CD4-positive, alpha-beta T cell treated with Interleukin-10 for 1 hour (primary cell): ENCODE measurements at regions not wholly inside any gene's neighbourhood (a gene's known extent, or its start where the extent isn't known, plus 50 kb on each side); places are given as distances from the start of the nearest gene placed in this dataset.
A peak's percentile ranks its signal among the peaks of the same experiment; 100 is the strongest.

Experiments used
- DNase-seq: peaks from one replicate; pipeline ENCODE4 v3.0.0-alpha.2; 2020

DNA sequence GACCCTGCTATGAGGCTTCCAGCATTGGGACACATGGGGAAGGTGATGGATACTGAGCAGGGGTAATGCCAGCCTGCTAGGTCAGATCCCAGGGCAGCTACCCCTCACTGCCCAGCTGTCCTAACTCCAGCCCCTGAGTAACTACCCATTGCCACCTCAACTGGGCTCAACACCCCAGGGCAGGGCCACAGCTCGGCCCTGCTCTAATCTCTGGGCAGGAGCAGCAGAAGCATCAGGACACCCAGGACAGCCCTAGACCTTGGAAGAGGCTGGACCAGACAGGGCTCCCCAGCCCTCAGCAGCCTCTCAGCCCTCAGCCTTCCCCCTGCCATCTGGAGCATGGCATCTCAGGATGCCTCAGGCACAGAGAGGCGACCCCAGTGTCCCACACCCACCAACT is 67.4 kb upstream of the TOP1 start:
- DNase-seq, result no peak

DNA sequence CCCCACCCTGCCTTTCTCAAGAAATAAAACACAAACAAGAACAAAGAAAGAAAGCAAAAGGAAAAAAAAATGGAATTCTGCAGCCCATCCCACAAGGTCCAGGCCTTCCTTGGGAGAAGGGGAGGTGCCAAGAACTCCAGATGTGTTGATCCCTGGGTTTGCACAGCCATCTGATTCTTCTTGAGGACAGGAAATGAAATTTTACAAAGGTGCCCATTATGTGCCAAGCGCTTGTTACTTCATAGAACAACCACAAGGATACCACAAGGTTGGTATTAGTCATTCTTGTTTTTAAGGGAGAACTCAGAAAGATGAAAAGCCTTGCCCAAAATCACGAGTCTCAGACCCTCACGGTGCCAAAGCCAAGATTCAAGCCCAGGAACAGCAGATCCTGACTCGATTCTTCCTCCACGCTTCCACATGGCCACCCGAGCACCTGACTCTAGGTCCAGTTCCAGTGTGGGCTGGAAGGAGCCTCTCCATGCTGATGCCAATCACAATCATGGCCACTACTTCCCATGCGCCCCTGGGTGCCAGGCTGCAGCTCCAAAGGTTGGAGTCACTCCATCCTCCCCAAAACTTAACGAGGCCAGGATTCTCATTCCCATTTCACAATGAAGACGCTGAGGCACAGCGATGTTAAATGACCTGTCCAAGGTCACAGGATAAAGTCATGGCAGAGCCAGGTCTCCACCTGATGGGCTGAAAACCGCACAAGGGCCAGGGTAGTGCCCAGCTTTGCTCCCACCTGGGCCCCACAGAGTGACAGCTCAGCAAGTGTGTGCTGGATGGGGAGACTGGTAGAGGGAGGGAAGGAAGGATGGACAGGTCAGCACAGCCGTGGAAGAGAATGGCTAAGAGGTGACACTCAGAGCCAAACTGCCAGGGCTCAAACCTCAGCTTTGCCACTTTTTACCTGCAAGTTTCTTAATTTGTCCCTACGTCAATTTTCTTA is 66.7 kb upstream of the TOP1 start:
- no peak for DNase-seq

DNA sequence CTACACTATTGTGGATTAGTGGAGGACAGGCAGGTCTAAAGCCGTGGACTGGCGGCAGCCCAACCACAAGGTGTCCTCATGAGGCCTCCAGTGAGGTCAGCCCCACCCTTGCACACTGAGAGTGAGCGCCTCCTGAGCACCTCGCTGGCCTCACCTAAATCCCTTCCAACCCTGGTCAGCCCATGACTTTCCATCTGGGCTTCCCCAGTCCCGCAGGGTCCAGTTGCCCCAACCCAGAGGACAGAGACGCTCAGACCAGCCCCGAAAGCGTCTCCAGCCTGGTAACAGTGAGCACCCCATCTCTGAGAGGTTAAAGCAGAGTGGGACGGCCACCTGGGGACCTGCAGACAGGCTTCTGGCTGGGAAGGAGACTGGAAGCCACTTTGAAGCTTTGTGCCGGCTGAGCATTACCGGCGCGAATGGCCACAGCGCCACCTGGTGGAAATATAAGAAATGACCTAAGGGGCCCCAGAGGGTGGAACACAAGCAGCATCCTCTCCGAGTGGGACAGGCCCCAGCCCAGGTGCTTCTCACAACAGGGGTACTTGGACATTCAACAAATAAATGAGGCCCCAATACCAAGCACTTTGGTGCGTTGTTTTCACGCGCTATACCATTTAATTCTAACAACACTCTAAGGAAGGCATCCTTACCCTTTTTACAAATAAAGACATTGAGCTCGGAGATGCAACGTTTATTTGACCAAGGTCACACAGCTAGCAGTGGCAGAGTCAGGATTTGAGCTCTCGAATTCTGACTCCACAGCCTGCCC is 65.7 kb upstream of the TOP1 start:
- peak; percentile 76 for DNase-seq

DNA sequence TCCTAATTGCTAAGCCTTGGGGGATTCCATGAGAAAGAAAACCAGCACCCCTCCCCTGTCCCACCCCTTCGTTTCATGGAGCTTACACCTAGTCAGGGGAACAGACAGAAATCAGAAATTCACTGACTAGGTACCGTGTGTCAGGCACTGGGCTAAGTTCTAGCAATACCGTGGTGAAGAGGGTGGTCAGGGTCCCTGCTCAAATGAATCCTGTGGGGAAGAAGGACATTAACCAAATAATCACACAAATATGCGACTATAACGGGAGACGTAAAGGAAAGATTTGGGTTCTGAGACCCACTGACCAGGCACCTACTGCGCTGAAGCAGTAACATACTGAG is 65.1 kb upstream of the TOP1 start:
- DNase-seq, result no peak

DNA sequence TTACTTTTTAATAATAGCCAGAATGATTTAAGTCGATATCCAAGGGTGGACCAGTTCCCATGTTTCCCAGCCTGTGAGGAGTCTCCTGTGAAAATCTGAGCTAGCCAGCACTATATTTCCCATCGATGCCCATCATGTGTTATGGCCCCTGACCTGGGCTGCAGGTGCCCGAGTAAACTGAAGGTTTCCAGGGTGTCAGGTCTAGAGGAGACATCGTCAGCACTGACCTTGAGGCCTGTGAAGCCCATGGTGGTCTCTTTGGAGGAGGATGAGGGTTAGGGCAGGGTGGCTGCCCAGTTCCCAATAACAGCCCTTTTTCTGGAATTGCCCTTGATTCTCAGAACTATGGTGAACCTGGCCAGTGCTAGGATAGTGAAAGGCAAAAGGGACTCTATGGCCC is 63.0 kb upstream of the TOP1 start:
- no peak for DNase-seq

GRCh38 chr20:40966103-40966502 is 62.5 kb upstream of the TOP1 start:
- no peak for DNase-seq

GRCh38 chr20:40966516-40967185 is 62.0 kb upstream of the TOP1 start:
- no peak for DNase-seq

GRCh38 chr20:40967700-40968099 is 60.9 kb upstream of the TOP1 start:
- DNase-seq, result no peak

GRCh38 chr20:40968816-40969562 is 59.6 kb upstream of the TOP1 start:
- DNase-seq, result peak; percentile 85

DNA sequence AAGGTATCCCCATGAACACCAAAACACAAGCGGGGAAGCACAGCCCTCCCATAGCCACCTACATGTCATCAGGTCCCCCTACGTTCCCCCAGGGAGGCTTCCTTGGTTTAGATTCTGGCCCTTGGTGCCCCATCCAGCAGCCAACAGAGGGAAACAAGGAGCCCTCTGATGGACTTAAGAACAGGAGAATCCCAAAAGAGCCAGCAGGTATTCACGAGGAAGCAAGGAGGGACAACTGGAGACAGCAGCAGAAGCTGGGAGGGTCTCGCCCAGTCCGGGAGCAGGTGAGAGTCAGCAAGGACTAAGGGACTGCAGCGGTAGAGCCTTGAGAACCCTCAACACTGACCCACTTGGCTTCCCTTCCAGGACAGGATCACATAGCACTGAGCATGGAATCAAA is 58.4 kb upstream of the TOP1 start:
- DNase-seq, result no peak

- no peak for DNase-seq
Measured at GRCh38 chr20:40977218-40977617, 51.4 kb upstream of the TOP1 start.

DNA sequence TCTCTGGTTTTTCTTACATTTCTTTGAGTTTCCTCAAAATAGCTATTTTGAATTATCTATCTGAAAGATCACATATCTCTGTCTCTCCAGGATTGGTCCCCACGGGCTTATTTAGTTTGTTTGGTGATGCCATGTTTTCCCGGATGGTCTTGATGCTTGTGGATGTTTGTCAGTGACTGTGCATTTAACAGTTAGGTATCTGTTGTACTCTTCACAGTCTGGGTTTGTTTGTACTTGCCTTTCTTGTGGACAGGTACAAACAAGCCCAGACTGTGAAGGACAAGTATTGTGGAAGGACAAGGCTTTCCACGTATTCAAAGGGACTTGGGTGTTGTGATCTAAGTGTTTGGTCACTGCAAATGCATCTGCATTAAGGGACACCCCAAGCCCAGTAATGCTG is 49.9 kb upstream of the TOP1 start:
- no peak for DNase-seq
